Esophagus muscularis mucosa (tissue), 4 donors: ENCODE measurements at regions not wholly inside any gene's neighbourhood (a gene's known extent, or its start where the extent isn't known, plus 50 kb on each side); places are given as distances from the start of the nearest gene placed in this dataset.

Experiments used
- EP300 ChIP-seq: sonication (generic); formaldehyde crosslinking; IDR thresholded peaks from one replicate; pipeline ENCODE4 v1.6.1; 2017; ENCODE audit warnings: antibody characterized with exemption
- POLR2AphosphoS5 ChIP-seq, 2 donors: sonication (generic); formaldehyde crosslinking; IDR thresholded peaks; one replicate each; pipeline ENCODE4 v1.6.1; 2017; ENCODE audit warnings: antibody characterized with exemption in 2 of 2
- TF ChIP-seq, protein P1 (sequence below), 3 experiments: fragments of 200-600 bp in 2 of 3; fragments of 450-650 bp in 1 of 3; sonication (generic) in 2 of 3; IDR thresholded peaks; one replicate each; pipeline ENCODE4 v1.5.1; 2017 to 2019; ENCODE audit warnings: antibody characterized with exemption in 3 of 3, mild to moderate bottlenecking in 2 of 3, moderate library complexity in 1 of 3

DNA sequence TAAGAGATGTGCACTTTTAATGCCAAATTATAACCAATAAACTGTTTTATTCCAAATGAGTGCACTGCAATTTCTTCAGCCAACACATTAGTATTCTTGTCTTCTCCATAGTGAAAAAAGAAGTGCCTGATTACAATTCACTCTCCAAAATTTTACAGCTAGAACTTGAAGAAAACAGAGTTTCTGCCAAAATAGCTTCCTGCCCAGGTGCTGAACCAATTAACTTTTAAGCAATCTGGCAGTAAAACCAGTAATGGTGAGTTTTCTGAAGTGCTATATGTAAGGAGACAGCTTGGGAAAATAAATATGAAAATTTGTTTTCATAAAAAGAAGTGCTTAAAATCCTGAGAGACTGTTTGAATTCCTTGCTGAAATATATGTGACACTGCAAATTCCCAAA is 266.0 kb upstream of the NT5E start:
- TF ChIP-seq, protein P1, sequence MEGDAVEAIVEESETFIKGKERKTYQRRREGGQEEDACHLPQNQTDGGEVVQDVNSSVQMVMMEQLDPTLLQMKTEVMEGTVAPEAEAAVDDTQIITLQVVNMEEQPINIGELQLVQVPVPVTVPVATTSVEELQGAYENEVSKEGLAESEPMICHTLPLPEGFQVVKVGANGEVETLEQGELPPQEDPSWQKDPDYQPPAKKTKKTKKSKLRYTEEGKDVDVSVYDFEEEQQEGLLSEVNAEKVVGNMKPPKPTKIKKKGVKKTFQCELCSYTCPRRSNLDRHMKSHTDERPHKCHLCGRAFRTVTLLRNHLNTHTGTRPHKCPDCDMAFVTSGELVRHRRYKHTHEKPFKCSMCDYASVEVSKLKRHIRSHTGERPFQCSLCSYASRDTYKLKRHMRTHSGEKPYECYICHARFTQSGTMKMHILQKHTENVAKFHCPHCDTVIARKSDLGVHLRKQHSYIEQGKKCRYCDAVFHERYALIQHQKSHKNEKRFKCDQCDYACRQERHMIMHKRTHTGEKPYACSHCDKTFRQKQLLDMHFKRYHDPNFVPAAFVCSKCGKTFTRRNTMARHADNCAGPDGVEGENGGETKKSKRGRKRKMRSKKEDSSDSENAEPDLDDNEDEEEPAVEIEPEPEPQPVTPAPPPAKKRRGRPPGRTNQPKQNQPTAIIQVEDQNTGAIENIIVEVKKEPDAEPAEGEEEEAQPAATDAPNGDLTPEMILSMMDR (IDR thresholded peaks at IDR 0.05), result no peak
- TF ChIP-seq EP300, result no peak
- TF ChIP-seq POLR2AphosphoS5 (IDR thresholded peaks at IDR 0.05), result no peak
